ENCODE measurements at regions not wholly inside any gene's neighbourhood (a gene's known extent, or its start where the extent isn't known, plus 50 kb on each side); places are given as distances from the start of the nearest gene placed in this dataset.
A peak's percentile ranks its signal among the peaks of the same experiment; 100 is the strongest.
"Not testable (repeated sequence)": the region's sequence is repeated elsewhere in the genome, so short reads cannot be mapped to it uniquely, and the experiment has no call there.

- DNase-seq (ENCODE audit: low read depth, low spot score): no peak
These were observed 140.2 kb upstream of the ITGA6 start for GRCh38 chr2:172287190-172287589.

DNA sequence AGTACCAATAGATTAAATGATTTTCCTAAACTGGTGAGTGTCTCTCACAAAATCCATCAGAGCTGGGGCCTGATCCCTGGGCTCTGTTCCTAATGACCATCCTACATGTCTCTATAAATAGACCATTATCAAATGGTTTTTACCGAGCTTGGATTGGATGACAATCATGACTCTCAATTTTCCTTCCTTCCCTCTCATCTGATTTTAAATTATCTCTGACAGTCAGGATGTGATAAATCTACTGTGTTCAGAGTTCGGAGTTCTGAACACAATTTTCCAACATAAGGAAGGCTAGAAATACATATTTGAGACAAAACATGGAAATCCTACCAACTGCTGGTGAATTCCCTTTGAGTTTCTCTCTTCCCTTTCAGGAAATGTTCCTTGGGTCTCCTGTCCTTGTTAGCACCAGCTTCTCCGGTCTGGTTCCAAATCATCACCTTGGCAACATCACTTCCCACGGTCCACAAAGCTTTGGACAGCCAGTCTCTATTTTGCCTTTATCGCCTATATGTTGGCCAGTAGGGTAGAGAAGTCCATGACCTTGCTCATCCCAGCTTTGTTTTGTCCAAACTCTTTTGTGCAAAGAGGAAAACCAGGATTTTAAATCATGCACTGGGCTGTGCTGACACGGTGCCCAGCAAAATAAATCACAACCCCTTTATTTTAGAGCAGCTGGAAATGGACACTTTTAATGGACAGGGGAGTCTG lies 139.6 kb upstream of the ITGA6 start:
- DNase-seq (ENCODE audit: low read depth, low spot score): no peak

DNA sequence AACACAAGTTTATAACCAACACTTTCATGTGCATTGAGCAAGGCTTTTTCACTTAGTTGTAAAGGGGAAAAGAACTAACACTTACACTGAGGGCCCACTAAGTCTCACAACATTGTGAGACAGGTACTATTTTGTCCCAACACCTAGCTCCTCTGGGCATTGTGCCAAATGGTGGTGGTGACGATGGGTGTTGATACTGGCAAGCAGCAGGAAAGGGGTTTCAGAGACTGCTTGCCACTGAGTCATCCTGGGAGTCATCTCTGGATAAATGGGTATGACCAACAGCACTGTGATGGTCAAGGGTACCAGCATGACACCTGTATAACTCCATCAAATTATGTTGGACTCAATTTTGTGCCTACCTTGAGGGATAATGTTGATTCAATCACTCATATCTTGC lies 138.8 kb upstream of the ITGA6 start:
- peak; percentile 43 for DNase-seq (ENCODE audit: low read depth, low spot score)

GRCh38 chr2:172293952-172294351 lies 133.4 kb upstream of the ITGA6 start:
- DNase-seq (ENCODE audit: low read depth, low spot score): peak; percentile 21

DNA sequence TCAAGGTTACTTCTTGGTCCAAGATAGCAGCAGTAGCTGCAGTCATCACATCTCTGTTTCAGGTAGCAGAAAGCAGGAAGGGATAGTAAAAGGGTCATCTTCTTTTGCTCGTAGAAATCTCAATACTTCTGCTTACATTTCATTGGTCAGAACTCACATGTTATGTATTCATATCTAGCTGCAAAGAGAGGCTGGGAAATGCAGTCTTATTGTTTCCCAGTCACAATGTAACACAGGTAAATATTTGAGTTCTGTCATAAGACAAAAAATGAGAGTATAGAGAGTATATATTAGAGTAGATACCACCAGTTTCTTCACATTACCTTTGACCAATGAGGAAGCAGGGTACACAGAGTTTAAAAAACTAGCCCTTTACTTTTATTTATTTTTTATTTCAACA lies 132.4 kb upstream of the ITGA6 start:
- DNase-seq (ENCODE audit: low read depth, low spot score): no peak

DNA sequence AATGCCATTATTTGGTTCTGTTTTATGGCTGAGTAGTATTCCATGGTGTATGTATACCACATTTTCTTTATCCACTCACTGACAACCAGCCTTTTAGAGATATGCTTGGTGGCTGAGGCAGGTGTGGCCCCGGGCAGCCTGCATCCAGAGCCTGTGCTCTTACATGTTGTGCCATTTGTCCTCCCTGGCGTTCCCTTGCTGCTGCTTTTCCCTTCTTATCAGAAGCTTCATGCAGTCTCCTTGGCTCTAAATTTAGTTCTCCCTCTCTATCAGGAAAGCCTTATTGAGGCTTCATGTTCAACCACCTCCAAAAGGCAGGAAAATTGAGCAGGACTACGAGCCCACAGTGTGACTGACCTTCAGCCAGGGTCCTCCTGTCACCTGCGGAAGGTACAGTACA lies 131.7 kb upstream of the ITGA6 start:
- no peak for DNase-seq (ENCODE audit: low read depth, low spot score)

DNA sequence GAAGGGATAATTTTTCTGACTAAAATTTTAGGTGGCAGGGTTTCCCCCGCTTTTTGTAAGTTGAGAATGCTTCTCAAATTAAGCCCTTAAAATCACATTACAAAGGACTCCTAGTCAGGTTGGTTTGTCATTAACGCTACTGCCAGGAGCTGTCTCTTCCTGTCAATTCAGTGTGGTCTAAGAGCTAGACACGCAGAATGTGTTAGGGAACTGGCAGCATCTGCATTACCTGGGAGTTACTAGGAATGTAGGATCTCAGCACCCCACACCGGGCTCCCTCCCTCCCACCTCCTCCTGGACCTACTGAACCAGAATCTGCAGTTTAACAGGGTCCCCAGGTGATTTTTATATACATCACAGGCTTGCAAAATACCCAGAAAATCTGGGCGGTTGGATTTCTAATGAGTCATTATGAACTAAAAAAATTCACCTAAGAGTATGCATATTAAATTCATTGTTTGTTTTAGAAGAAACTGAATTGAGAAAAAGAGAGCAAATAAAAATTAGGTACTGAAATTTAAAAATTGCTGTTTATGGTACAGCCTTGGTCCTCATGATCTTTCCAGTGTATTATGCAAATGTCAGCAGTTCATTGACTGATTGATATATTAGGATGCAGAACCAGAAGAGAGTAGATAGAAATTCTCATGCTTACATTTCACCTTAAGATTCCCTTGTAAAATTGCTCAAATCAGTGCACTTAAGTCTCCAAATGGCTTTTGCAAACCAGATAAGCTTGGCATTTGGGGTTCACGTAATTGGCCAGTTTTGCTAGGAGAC lies 130.9 kb upstream of the ITGA6 start:
- DNase-seq (ENCODE audit: low read depth, low spot score): no peak

GRCh38 chr2:172297531-172297930 lies 129.9 kb upstream of the ITGA6 start:
- DNase-seq (ENCODE audit: low read depth, low spot score): no peak

- no peak for DNase-seq (ENCODE audit: low read depth, low spot score)
These were observed 129.4 kb upstream of the ITGA6 start for GRCh38 chr2:172297950-172298349.

- DNase-seq (ENCODE audit: low read depth, low spot score): peak; percentile 13
These were observed 127.6 kb upstream of the ITGA6 start for GRCh38 chr2:172299741-172300140.

DNA sequence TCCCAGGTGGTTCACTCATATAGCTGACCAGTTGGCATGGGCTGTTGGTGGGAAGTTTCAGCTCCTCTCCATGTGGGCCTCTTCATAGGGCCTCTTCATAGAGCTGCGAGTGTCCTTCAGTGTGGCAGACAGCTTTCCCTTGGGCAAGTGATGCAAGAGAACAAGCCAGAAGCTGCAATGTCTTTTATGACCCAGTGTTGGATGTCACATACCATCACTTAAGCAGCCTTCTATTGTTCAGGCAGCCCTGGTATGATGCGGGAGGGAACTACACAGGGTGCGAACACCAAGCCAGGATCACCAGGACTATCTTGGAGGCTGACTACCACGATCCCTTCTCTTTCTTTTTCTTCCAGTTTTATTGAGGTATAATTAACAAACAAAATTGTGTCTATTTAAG lies 126.5 kb upstream of the ITGA6 start:
- DNase-seq (ENCODE audit: low read depth, low spot score): no peak

GRCh38 chr2:172305066-172305465 lies 122.3 kb upstream of the ITGA6 start:
- DNase-seq (ENCODE audit: low read depth, low spot score): no peak

GRCh38 chr2:172307800-172308199 lies 119.6 kb upstream of the ITGA6 start:
- peak; percentile 11 for DNase-seq (ENCODE audit: low read depth, low spot score)

DNA sequence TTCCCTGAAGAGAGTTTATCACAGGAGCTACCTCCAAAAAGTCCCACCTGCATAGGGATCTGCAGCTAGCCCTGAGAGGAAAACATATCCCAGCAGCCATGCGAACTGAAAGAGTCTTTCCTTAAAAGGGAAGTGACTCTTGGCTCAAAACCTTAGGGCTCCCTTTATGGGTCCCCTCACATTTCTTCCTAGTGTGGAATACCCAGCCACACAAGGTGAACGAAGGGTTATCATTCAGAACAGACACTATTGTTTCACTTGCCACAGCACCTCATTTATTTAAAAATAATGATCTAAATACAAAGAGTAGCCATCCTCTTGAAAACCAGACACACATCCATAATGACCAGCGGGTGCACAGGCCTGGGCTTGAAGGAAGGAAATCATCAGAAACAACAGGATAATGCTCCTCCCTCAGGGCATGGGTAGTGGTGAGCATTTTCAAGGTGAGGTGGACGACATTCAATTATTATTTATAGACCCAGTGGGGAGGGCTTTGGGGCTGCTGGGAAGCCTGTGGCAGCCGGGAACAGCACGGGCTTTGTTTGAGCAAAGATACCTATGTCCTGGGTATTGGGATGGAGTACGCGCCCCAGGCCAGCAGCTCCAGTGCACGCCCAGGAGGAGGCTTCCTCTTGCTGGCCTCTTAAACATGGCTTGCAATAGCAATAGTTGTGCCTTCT lies 119.0 kb upstream of the ITGA6 start:
- DNase-seq (ENCODE audit: low read depth, low spot score): no peak

DNA sequence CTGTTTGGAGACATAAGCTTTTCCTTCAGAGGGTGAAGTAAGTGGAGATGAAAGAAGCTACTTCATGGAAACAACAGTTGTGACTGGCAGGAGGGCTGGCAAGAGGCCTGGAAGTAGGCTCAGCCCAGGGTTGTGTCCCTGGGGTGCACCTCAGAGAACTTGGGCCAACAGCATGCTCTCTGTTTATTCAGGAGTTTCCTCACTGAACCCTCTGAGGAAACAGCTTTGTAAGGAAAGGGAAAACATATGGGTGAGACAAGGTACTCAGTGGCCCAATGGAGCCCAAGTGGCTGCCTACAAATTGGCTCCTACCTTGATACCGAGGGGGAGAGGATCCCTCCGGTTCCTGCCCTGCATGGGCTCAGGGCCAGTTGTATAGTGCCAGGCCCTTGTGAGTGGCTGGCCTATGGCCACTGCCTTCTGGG lies 115.5 kb upstream of the ITGA6 start:
- DNase-seq (ENCODE audit: low read depth, low spot score): no peak

- DNase-seq (ENCODE audit: low read depth, low spot score): no peak
These were observed 113.6 kb upstream of the ITGA6 start for GRCh38 chr2:172313715-172314341.

DNA sequence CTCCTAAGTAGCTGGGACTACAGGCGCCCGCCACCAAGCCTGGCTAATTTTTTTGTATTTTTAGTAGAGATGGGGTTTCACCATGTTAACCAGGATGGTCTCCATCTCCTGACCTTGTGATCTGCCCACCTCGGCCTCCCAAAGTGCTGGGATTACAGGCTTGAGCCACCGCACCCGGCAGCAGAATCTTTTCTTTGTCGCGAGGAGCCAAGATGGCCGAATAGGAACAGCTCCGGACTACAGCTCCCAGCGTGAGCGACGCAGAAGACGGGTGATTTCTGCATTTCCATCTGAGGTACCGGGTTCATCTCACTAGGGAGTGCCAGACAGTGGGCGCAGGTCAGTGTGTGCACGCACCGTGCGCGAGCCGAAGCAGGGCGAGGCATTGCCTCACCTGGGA lies 112.3 kb upstream of the ITGA6 start:
- not testable (repeated sequence) for DNase-seq (ENCODE audit: low read depth, low spot score)

GRCh38 chr2:172322049-172322448 lies 105.3 kb upstream of the ITGA6 start:
- no peak for DNase-seq (ENCODE audit: low read depth, low spot score)

DNA sequence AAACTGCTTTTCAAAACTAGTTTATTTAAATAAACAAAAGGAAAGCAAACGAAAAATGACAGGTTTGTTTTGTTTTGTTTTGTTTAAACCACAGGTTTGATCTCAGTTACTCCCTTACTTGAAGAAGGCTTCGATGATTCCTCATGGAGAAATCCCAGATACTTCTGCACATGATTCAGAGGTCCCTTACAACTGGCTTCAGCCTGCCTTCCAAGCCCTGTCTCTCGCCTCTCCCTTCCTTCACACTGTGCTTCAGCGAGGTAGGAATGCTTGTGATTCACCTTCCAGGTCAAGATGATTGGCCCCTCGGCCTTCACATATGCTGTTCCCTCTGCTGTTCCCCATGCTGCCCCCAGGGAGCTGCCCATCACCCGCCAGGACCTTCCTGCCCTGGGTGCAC lies 104.1 kb upstream of the ITGA6 start:
- DNase-seq (ENCODE audit: low read depth, low spot score): no peak

GRCh38 chr2:172323861-172324597 lies 103.4 kb upstream of the ITGA6 start:
- no peak for DNase-seq (ENCODE audit: low read depth, low spot score)

DNA sequence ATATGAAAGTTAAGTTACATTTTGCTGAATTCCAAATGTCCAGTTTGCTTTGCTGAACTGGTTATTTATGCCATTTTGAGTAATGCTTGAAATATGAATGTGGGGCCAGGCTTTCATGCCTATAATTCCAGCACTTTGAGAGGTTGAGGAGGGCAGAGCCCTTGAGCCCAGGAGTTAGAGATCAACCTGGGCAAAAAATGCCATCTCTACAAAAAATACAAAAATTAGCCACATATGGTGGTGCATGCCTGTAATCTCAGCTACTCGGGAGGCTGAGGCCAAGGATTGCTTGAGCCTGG lies 101.2 kb upstream of the ITGA6 start:
- DNase-seq (ENCODE audit: low read depth, low spot score): no peak
